ENCODE measurements at regions not wholly inside any gene's neighbourhood (a gene's known extent, or its start where the extent isn't known, plus 50 kb on each side); places are given as distances from the start of the nearest gene placed in this dataset.

- Mint-ChIP-seq H3K27me3 (ENCODE audit: low read depth) (peaks cover 11% of the 10 kb centered on the region), H3K27ac (ENCODE audit: unreplicated experiment) (no peak overlapping the region), H3K4me1 (ENCODE audit: low read depth) (no peaks in the 10 kb centered on the region), H3K36me3 (ENCODE audit: low read depth) (no peaks in the 10 kb centered on the region), H3K9me3 (ENCODE audit: low read depth) (no peaks in the 10 kb centered on the region), H3K4me3 (ENCODE audit: unreplicated experiment) (no peak overlapping the region)
- TF ChIP-seq, protein P1, sequence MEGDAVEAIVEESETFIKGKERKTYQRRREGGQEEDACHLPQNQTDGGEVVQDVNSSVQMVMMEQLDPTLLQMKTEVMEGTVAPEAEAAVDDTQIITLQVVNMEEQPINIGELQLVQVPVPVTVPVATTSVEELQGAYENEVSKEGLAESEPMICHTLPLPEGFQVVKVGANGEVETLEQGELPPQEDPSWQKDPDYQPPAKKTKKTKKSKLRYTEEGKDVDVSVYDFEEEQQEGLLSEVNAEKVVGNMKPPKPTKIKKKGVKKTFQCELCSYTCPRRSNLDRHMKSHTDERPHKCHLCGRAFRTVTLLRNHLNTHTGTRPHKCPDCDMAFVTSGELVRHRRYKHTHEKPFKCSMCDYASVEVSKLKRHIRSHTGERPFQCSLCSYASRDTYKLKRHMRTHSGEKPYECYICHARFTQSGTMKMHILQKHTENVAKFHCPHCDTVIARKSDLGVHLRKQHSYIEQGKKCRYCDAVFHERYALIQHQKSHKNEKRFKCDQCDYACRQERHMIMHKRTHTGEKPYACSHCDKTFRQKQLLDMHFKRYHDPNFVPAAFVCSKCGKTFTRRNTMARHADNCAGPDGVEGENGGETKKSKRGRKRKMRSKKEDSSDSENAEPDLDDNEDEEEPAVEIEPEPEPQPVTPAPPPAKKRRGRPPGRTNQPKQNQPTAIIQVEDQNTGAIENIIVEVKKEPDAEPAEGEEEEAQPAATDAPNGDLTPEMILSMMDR (IDR thresholded peaks at IDR 0.05): no peak
- no peak for DNase-seq (ENCODE audit: low spot score)
These were observed 137.5 kb upstream of the FOXB1 start for GRCh38 chr15:59866642-59867041.

GRCh38 chr15:59862191-59863155, 141.6 kb upstream of the FOXB1 start:
- Mint-ChIP-seq H3K4me3 (ENCODE audit: unreplicated experiment) (no peak overlapping the region), H3K9me3 (ENCODE audit: low read depth) (no peaks in the 10 kb centered on the region), H3K4me1 (ENCODE audit: low read depth) (no peaks in the 10 kb centered on the region), H3K36me3 (ENCODE audit: low read depth) (no peaks in the 10 kb centered on the region), H3K27me3 (ENCODE audit: low read depth) (peaks cover 12% of the 10 kb centered on the region), H3K27ac (ENCODE audit: unreplicated experiment) (no peak overlapping the region)
- TF ChIP-seq, protein P1 (IDR thresholded peaks at IDR 0.05): no peak
- no peak for DNase-seq (ENCODE audit: low spot score)

GRCh38 chr15:59847968-59848367, 156.1 kb upstream of the FOXB1 start:
- Mint-ChIP-seq H3K4me3 (ENCODE audit: unreplicated experiment) (no peak overlapping the region), H3K4me1 (ENCODE audit: low read depth) (no peaks in the 10 kb centered on the region), H3K36me3 (ENCODE audit: low read depth) (no peaks in the 10 kb centered on the region), H3K27ac (ENCODE audit: unreplicated experiment) (no peak overlapping the region), H3K27me3 (ENCODE audit: low read depth) (peaks cover 17% of the 10 kb centered on the region), H3K9me3 (ENCODE audit: low read depth) (no peaks in the 10 kb centered on the region)
- DNase-seq (ENCODE audit: low spot score): no peak
- TF ChIP-seq, protein P1 (IDR thresholded peaks at IDR 0.05): no peak

DNA sequence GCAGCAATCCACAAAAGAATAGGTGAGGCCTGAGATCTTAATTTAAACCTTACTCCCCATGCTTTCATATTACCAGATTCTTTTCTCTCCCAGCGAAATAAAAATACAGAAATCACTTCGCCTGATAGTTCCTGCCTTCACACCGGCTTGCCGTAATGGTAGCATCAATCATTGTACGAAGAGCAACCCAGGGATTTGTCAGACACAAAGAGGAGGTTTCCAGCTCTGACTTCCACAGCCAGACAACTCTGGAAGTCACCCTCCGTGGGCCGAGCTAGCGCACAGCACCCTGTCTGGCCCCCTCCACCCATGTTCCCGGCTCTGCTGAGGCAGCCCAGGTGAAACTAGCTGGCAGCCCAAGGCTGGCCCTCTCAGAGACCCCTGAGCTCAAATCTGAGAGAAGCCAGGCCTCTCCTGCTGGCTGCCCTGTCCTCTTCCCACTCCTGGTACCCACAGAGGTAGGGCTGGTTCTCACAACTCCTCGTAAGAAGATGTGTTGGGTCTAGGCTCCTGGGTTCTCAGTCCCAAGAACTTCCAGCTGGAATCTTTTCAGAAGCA, 156.9 kb upstream of the BNIP2 start:
- Mint-ChIP-seq H3K4me1 (ENCODE audit: low read depth) (no peaks in the 10 kb centered on the region), H3K4me3 (ENCODE audit: unreplicated experiment) (no peak overlapping the region), H3K36me3 (ENCODE audit: low read depth) (no peaks in the 10 kb centered on the region), H3K27me3 (ENCODE audit: low read depth) (peaks cover 19% of the 10 kb centered on the region), H3K27ac (ENCODE audit: unreplicated experiment) (no peak overlapping the region), H3K9me3 (ENCODE audit: low read depth) (no peaks in the 10 kb centered on the region)
- TF ChIP-seq, protein P1 (IDR thresholded peaks at IDR 0.05): no peak
- DNase-seq (ENCODE audit: low spot score): no peak

- H3K27ac Mint-ChIP-seq (ENCODE audit: unreplicated experiment): no peak overlapping the region
- no peaks in the 10 kb centered on the region for H3K4me1 Mint-ChIP-seq (ENCODE audit: low read depth)
- DNase-seq (ENCODE audit: low spot score): no peak
- peaks cover 19% of the 10 kb centered on the region for H3K27me3 Mint-ChIP-seq (ENCODE audit: low read depth)
- TF ChIP-seq, protein P1 (IDR thresholded peaks at IDR 0.05): no peak
- no peaks in the 10 kb centered on the region for H3K36me3 Mint-ChIP-seq (ENCODE audit: low read depth)
- no peaks in the 10 kb centered on the region for H3K9me3 Mint-ChIP-seq (ENCODE audit: low read depth)
- H3K4me3 Mint-ChIP-seq (ENCODE audit: unreplicated experiment): no peak overlapping the region
These were observed 154.5 kb upstream of the BNIP2 start for GRCh38 chr15:59843609-59844008.

Data from chondrocyte (in vitro differentiated cells).